Thyroid gland (tissue), 4 donors: ENCODE measurements at regions not wholly inside any gene's neighbourhood (a gene's known extent, or its start where the extent isn't known, plus 50 kb on each side); places are given as distances from the start of the nearest gene placed in this dataset.

Source experiments
- CTCF ChIP-seq, 6 experiments: fragments of 200-600 bp in 3 of 6; fragments of 450-650 bp in 3 of 6; sonication (generic) in 3 of 6; IDR thresholded peaks; one replicate each; pipeline ENCODE4 v1.5.1; 2016 to 2019; ENCODE audit warnings: antibody characterized with exemption in 6 of 6, mild to moderate bottlenecking in 2 of 6, inconsistent platforms in 1 of 6, moderate library complexity in 1 of 6
- POLR2A ChIP-seq, 2 donors: fragments of 450-650 bp; IDR thresholded peaks; one replicate each; pipeline ENCODE4 v1.6.1; 2017; ENCODE audit warnings: antibody characterized with exemption in 2 of 2, mild to moderate bottlenecking in 2 of 2, moderate library complexity in 1 of 2

- TF ChIP-seq CTCF (IDR thresholded peaks at IDR 0.05): no peak
- TF ChIP-seq POLR2A (IDR thresholded peaks at IDR 0.05): no peak
Observed at GRCh38 chr11:101296896-101297295, 167.3 kb upstream of the PGR start.
